B cell (primary cell): ENCODE measurements at regions not wholly inside any gene's neighbourhood (a gene's known extent, or its start where the extent isn't known, plus 50 kb on each side); places are given as distances from the start of the nearest gene placed in this dataset.

Experiments used
- ATAC-seq: fragments of 200-7000 bp; cut with Tn5 transposase; one replicate; pipeline ENCODE4 v1.10.0; 2021; ENCODE audit warnings: low read depth, mild to moderate bottlenecking, moderate number of reproducible peaks, moderate library complexity
- CTCF ChIA-PET: fragments of 350-600 bp; sonication (Branson Sonifier 250); formaldehyde crosslinking; loops from one replicate; lab custom pipeline; 2021; ENCODE audit warnings: antibody characterized with exemption, inconsistent platforms; lab: Charles Lee
- POLR2A ChIA-PET: fragments of 350-600 bp; sonication (Branson Sonifier 250); formaldehyde crosslinking; loops from one replicate; lab custom pipeline; 2021; ENCODE audit warnings: antibody characterized with exemption; lab: Charles Lee
- DNase-seq: peaks from one replicate; pipeline ENCODE4 v3.0.0; 2013
- H2AFZ ChIP-seq: 2 replicates; pipeline ENCODE4 v1.6.1; 2012; ENCODE audit warnings: mild to moderate bottlenecking, low read depth, low read length; ENCODE audit not compliant: insufficient read depth, poor library complexity, severe bottlenecking
- H3K27ac ChIP-seq, 2 donors: 1 replicate in 1 of 2; 2 replicates in 1 of 2; pipeline ENCODE4 v1.5.1; 2012 to 2013; ENCODE audit warnings: low read length in 2 of 2, mild to moderate bottlenecking in 2 of 2, moderate library complexity in 1 of 2
- H3K27me3 ChIP-seq, 4 experiments: fragments of 200-600 bp in 1 of 4; sonication (generic) in 1 of 4; replicated peaks in 1 of 4; 1 replicate in 2 of 4; 2 replicates in 2 of 4; pipeline versions ENCODE4 v1.6.1 to v1.7.0; 2013 to 2016; ENCODE audit warnings: low read length in 3 of 4, mild to moderate bottlenecking in 2 of 4, mixed read lengths in 1 of 4, moderate library complexity in 1 of 4; ENCODE audit not compliant: insufficient read depth in 4 of 4, control insufficient read depth in 3 of 4; ENCODE audit errors: control extremely low read depth in 1 of 4
- H3K36me3 ChIP-seq, 2 experiments: replicated peaks in 1 of 2; 1 replicate in 1 of 2; 2 replicates in 1 of 2; pipeline versions ENCODE4 v1.6.1 to v1.7.1; 2013; ENCODE audit warnings: low read length in 1 of 2; ENCODE audit not compliant: insufficient read depth in 2 of 2, control insufficient read depth in 1 of 2; ENCODE audit errors: control extremely low read depth in 1 of 2, extremely low read depth in 1 of 2
- H3K4me1 ChIP-seq, 2 donors: fragments of 200-600 bp in 1 of 2; sonication (generic) in 1 of 2; 1 replicate in 1 of 2; 2 replicates in 1 of 2; pipeline versions ENCODE4 v1.5.1 to v1.6.1; 2013 to 2017; ENCODE audit warnings: low read length in 2 of 2; ENCODE audit not compliant: control insufficient read depth in 2 of 2, insufficient read depth in 2 of 2
- H3K4me2 ChIP-seq: replicated peaks from 2 replicates; pipeline ENCODE3; 2012; ENCODE audit warnings: mild to moderate bottlenecking, low read depth, low read length; ENCODE audit not compliant: poor library complexity, severe bottlenecking
- H3K4me3 ChIP-seq, 5 experiments: fragments of 200-600 bp in 1 of 5; sonication (generic) in 1 of 5; 1 replicate in 3 of 5; 2 replicates in 2 of 5; pipeline versions ENCODE4 v1.5.1 to v1.7.0; 2011 to 2016; ENCODE audit warnings: low read length in 4 of 5, mild to moderate bottlenecking in 4 of 5, low read depth in 2 of 5, control low read depth in 1 of 5, moderate library complexity in 1 of 5; ENCODE audit not compliant: insufficient read depth in 1 of 5; ENCODE audit errors: control extremely low read depth in 1 of 5, extremely low read depth in 1 of 5
- H3K79me2 ChIP-seq: fragments of 200-600 bp; sonication (generic); one replicate; pipeline ENCODE4 v1.6.0; 2016; ENCODE audit warnings: low read length; ENCODE audit not compliant: control insufficient read depth, insufficient read depth
- H3K9ac ChIP-seq: fragments of 200-600 bp; sonication (generic); 2 replicates; pipeline ENCODE4 v1.6.1; 2017; ENCODE audit warnings: mild to moderate bottlenecking, low read length, moderate library complexity
- H3K9me3 ChIP-seq, 3 donors: one replicate each; pipeline versions ENCODE4 v1.6.1 to v1.7.1; 2013; ENCODE audit warnings: low read length in 2 of 3; ENCODE audit not compliant: control insufficient read depth in 2 of 3, insufficient read depth in 1 of 3; ENCODE audit errors: control extremely low read depth in 1 of 3
- H4K20me1 ChIP-seq: 2 replicates; pipeline ENCODE4 v1.6.0; 2012; ENCODE audit warnings: mild to moderate bottlenecking, low read length; ENCODE audit not compliant: insufficient read depth, control insufficient read depth, poor library complexity, severe bottlenecking
- H3K27ac Mint-ChIP-seq: one replicate; pipeline ENCODE4 v1.8.0; 2021; ENCODE audit warnings: mixed read lengths
- H3K27me3 Mint-ChIP-seq: one replicate; pipeline ENCODE4 v1.8.0; 2021; ENCODE audit warnings: mixed read lengths
- H3K4me1 Mint-ChIP-seq: one replicate; pipeline ENCODE4 v1.8.0; 2021; ENCODE audit warnings: mixed read lengths
- H3K4me3 Mint-ChIP-seq: one replicate; pipeline ENCODE4 v1.8.0; 2021; ENCODE audit warnings: mixed read lengths
- H3K9me3 Mint-ChIP-seq: one replicate; pipeline ENCODE4 v1.8.0; 2022; ENCODE audit warnings: mixed read lengths; ENCODE audit not compliant: insufficient read depth
- CTCF ChIP-seq: fragments of 200-600 bp; IDR thresholded peaks from one replicate; pipeline ENCODE4 v1.8.0; 2022; ENCODE audit warnings: antibody characterized with exemption, mild to moderate bottlenecking
- EZH2 ChIP-seq: IDR thresholded peaks from 2 replicates; pipeline ENCODE4 v1.6.1; 2012; ENCODE audit warnings: borderline replicate concordance, low read depth, mild to moderate bottlenecking, moderate library complexity, low read length; ENCODE audit not compliant: insufficient read depth, poor library complexity, severe bottlenecking
- whole genome bisulfite sequencing: methylation state at CpG from one replicate; pipeline ENCODE4 v1.1.5; 2013; ENCODE audit warnings: missing lambda C conversion rate; ENCODE audit not compliant: insufficient coverage; 5-methylcytosine and 5-hydroxymethylcytosine counted together
- intact Hi-C: fragments of 100-400 bp; cut with micrococcal nuclease; formaldehyde crosslinking; loops from one replicate; pipeline ENCODE4 v1.10.0; 2022

- Histone ChIP-seq H3K4me2 (no peak overlapping the region), H3K27ac (no peak overlapping the region), H3K36me3 (no peaks in the 10 kb centered on the region), H2AFZ (no peak overlapping the region), H4K20me1 (no peaks in the 10 kb centered on the region), H3K4me3 (no peak overlapping the region), H3K27me3 (no peaks in the 10 kb centered on the region), H3K79me2 (no peaks in the 10 kb centered on the region), H3K9ac (no peak overlapping the region), H3K4me1 (no peaks in the 10 kb centered on the region), H3K9me3 (no peaks in the 10 kb centered on the region)
- DNase-seq (no peak), ATAC-seq (no peak)
- ChIA-PET CTCF (no interaction called here), POLR2A (no interaction called here)
- intact Hi-C loops: no loop called here
- Mint-ChIP-seq H3K9me3 (no peaks in the 10 kb centered on the region), H3K27me3 (no peaks in the 10 kb centered on the region), H3K4me1 (no peaks in the 10 kb centered on the region), H3K4me3 (no peak overlapping the region), H3K27ac (no peak overlapping the region)
- no CpG with 5 or more reads among the region's 2 CpGs for WGBS
- TF ChIP-seq CTCF (no peak), EZH2 (no peak)
These were observed 74.1 kb downstream of the NMUR2 start for GRCh38 chr5:152331006-152331405.

- no peak for ATAC-seq
- no peaks in the 10 kb centered on the region for H3K4me1 Mint-ChIP-seq
- no peaks in the 10 kb centered on the region for H3K36me3 ChIP-seq
- intact Hi-C loops: no loop called here
- H2AFZ ChIP-seq: no peak overlapping the region
- H3K27ac Mint-ChIP-seq: no peak overlapping the region
- H3K9me3 Mint-ChIP-seq: peaks cover 2% of the 10 kb centered on the region
- H3K27me3 Mint-ChIP-seq: no peaks in the 10 kb centered on the region
- H3K4me3 ChIP-seq: no peak overlapping the region
- H3K4me3 Mint-ChIP-seq: no peak overlapping the region
- POLR2A ChIA-PET: no interaction called here
- H4K20me1 ChIP-seq: no peaks in the 10 kb centered on the region
- DNase-seq: no peak
- no peaks in the 10 kb centered on the region for H3K4me1 ChIP-seq
- H3K4me2 ChIP-seq: no peak overlapping the region
- CTCF ChIA-PET: no interaction called here
- WGBS: 91% methylated on average over 4 of the region's 5 CpGs
- TF ChIP-seq CTCF: no peak
- TF ChIP-seq EZH2: no peak
- no peaks in the 10 kb centered on the region for H3K79me2 ChIP-seq
- H3K27me3 ChIP-seq: no peaks in the 10 kb centered on the region
- H3K9me3 ChIP-seq: no peaks in the 10 kb centered on the region
- no peak overlapping the region for H3K9ac ChIP-seq
- H3K27ac ChIP-seq: no peak overlapping the region
These were observed 75.3 kb downstream of the NMUR2 start for GRCh38 chr5:152329761-152330283.
